Thoracic aorta (tissue), 2 donors: ENCODE measurements at regions not wholly inside any gene's neighbourhood (a gene's known extent, or its start where the extent isn't known, plus 50 kb on each side); places are given as distances from the start of the nearest gene placed in this dataset.

Source experiments
- ATAC-seq: fragments of 150-250 bp; one replicate; pipeline ENCODE4 v1.8.0; 2017; ENCODE audit warnings: low read depth; ENCODE audit not compliant: insufficient number of reproducible peaks, low FRiP score
- DNase-seq: peaks from one replicate; pipeline ENCODE4 v3.0.0-alpha.2; 2020; ENCODE audit warnings: low spot score
- H3K27ac ChIP-seq, 2 donors: fragments of 200-600 bp; sonication (generic); 1 replicate in 1 of 2; 2 replicates in 1 of 2; pipeline ENCODE4 v1.5.1; 2016; ENCODE audit warnings: mild to moderate bottlenecking in 2 of 2, moderate library complexity in 2 of 2
- H3K27me3 ChIP-seq: fragments of 200-600 bp; sonication (generic); replicated peaks from 2 replicates; pipeline ENCODE4 v1.6.0; 2016; ENCODE audit warnings: mild to moderate bottlenecking; ENCODE audit not compliant: insufficient read depth
- H3K36me3 ChIP-seq: fragments of 200-600 bp; sonication (generic); one replicate; pipeline ENCODE4 v1.5.1; 2016
- H3K4me1 ChIP-seq, 2 donors: fragments of 200-600 bp; sonication (generic); 1 replicate in 1 of 2; 2 replicates in 1 of 2; pipeline versions ENCODE4 v1.5.1 to v1.6.0; 2016; ENCODE audit warnings: low read depth in 2 of 2, mild to moderate bottlenecking in 1 of 2; ENCODE audit not compliant: control insufficient read depth in 1 of 2
- H3K4me3 ChIP-seq: fragments of 200-600 bp; sonication (generic); 2 replicates; pipeline ENCODE4 v1.5.1; 2016; ENCODE audit warnings: mild to moderate bottlenecking
- H3K9me3 ChIP-seq: fragments of 200-600 bp; sonication (generic); 2 replicates; pipeline ENCODE4 v1.5.1; 2016
- CTCF ChIP-seq: fragments of 200-600 bp; sonication (generic); IDR thresholded peaks from one replicate; pipeline ENCODE4 v1.5.1; 2019; ENCODE audit warnings: antibody characterized with exemption

GRCh38 chr4:171588764-171589163 is 224.4 kb upstream of the GALNTL6 start:
- Histone ChIP-seq H3K9me3 (no peaks in the 10 kb centered on the region), H3K4me1 (no peaks in the 10 kb centered on the region), H3K27me3 (no peaks in the 10 kb centered on the region), H3K27ac (no peak overlapping the region), H3K36me3 (no peaks in the 10 kb centered on the region), H3K4me3 (no peak overlapping the region)
- TF ChIP-seq CTCF: no peak
- no peak for DNase-seq
- no peak for ATAC-seq

GRCh38 chr4:171588051-171588545 is 225.1 kb upstream of the GALNTL6 start:
- H3K4me3 ChIP-seq: no peak overlapping the region
- no peaks in the 10 kb centered on the region for H3K9me3 ChIP-seq
- no peak for TF ChIP-seq CTCF
- no peaks in the 10 kb centered on the region for H3K36me3 ChIP-seq
- no peak for DNase-seq
- H3K27ac ChIP-seq: no peak overlapping the region
- H3K4me1 ChIP-seq: no peaks in the 10 kb centered on the region
- no peaks in the 10 kb centered on the region for H3K27me3 ChIP-seq
- no peak for ATAC-seq

GRCh38 chr4:171583790-171584189 is 229.4 kb upstream of the GALNTL6 start:
- DNase-seq: no peak
- Histone ChIP-seq H3K4me3 (no peak overlapping the region), H3K27me3 (no peaks in the 10 kb centered on the region), H3K9me3 (no peaks in the 10 kb centered on the region), H3K4me1 (no peaks in the 10 kb centered on the region), H3K36me3 (no peaks in the 10 kb centered on the region), H3K27ac (no peak overlapping the region)
- TF ChIP-seq CTCF: no peak
- no peak for ATAC-seq

- H3K27me3 ChIP-seq: no peaks in the 10 kb centered on the region
- H3K4me3 ChIP-seq: no peak overlapping the region
- ATAC-seq (no peak), DNase-seq (no peak)
- TF ChIP-seq CTCF: no peak
- H3K27ac ChIP-seq: no peak overlapping the region
- H3K36me3 ChIP-seq: no peaks in the 10 kb centered on the region
- no peaks in the 10 kb centered on the region for H3K4me1 ChIP-seq
- no peaks in the 10 kb centered on the region for H3K9me3 ChIP-seq
These were observed 230.1 kb upstream of the GALNTL6 start for GRCh38 chr4:171582961-171583581.

- no peaks in the 10 kb centered on the region for H3K9me3 ChIP-seq
- TF ChIP-seq CTCF: no peak
- no peaks in the 10 kb centered on the region for H3K27me3 ChIP-seq
- DNase-seq (no peak), ATAC-seq (no peak)
- no peaks in the 10 kb centered on the region for H3K4me1 ChIP-seq
- no peaks in the 10 kb centered on the region for H3K36me3 ChIP-seq
- H3K4me3 ChIP-seq: no peak overlapping the region
- no peak overlapping the region for H3K27ac ChIP-seq
These were observed 240.0 kb upstream of the GALNTL6 start for GRCh38 chr4:171573181-171573580.
